Posterior vena cava (tissue), 2 donors: ENCODE measurements at regions not wholly inside any gene's neighbourhood (a gene's known extent, or its start where the extent isn't known, plus 50 kb on each side); places are given as distances from the start of the nearest gene placed in this dataset.
"Not testable (repeated sequence)": the region's sequence is repeated elsewhere in the genome, so short reads cannot be mapped to it uniquely, and the experiment has no call there.

Experiments used
- DNase-seq: peaks from one replicate; pipeline ENCODE4 v3.0.0-alpha.2; 2020; ENCODE audit warnings: low spot score
- intact Hi-C, 2 donors: fragments of 100-400 bp; cut with DNase I; formaldehyde crosslinking; loops; one replicate each; pipeline versions ENCODE4 v1.14.1 to v1.14.2; 2022 to 2023
- donor health status: DM: yes; HTN: yes; CAD: no.
- donor health status: DM: yes; HTN: yes; CAD: no.

DNA sequence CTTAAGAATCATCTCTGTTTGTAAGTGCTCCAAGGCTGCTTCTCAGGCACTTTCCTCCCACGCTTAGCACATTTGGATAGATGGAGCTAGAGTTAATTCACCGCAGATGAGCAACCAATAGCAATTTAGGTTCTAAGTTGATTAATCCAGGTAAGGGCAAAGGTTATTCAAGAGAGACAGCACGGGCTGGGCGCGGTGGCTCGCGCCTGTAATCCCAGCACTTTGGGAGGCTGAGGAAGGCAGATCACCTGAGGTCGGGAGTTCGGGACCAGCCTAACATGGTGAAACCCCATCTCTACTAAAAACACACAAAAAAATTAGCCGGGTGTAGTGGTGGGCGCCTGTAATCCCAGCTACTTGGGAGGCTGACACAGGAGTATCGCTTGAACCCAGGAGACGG, 54.5 kb upstream of the UNC13C start:
- intact Hi-C loops, DNase-seq: not testable (repeated sequence)

DNA sequence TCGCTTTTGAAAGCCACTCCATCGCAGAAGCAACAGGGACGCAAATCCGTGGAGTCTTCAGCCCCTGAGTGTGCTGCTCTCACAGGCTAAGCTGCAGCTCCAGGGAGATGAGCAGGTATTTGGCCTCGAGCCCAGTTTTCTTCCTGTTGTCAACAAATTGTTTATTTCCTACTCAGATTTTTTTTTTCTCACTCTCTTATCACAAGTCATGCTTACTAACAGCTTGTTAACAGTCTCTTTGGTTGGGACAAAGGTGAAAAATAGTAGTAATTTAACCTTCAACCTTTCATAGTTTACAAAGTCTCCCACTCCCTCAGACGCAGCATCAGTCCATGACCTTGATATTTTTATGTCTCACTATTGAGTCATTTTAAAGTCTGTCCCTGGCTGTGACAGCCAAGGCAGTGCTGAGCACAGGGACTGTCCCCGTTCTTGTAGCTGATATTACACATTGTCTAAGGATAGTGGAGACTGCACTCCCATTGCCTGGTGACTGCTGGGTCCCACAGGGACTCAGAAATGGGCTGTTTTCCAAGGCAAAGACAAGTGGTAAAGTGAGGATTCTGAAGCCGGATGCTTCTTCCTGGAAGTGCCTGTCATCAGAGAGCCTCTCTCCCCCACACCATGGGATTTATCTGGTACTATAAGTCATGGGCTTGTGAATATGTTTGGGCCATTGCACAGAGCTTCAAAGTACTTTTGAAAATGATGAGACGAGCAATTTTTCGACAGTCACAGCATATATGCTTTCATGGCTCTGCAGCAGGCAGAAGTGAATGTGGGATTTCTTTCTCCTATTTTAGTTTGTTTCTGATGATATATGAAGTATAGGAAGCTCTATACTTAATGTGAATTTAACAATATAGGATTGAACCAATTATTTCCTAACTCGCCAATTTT, 59.8 kb upstream of the UNC13C start:
- DNase-seq: no peak
- intact Hi-C loops: no loop called here

DNA sequence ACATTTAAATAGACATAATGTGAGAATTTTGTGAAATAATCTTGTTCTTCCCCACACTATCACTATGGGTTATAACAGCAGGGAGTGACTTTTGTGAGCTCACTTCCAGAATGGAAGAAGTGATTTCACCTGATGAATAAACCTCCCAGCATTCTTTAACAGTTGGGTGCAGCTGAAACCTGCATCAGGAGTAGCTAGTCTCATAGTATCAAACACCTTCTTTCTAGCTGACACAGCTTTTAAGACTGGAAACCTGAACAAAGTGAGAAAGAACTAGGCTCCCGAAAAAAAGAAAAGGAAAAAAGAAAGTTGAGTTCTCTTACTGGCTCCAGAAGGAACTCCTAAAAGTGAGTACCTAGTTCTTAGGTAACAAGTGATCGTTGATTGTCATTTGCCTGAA, 61.1 kb upstream of the UNC13C start:
- intact Hi-C loops: no loop called here

DNA sequence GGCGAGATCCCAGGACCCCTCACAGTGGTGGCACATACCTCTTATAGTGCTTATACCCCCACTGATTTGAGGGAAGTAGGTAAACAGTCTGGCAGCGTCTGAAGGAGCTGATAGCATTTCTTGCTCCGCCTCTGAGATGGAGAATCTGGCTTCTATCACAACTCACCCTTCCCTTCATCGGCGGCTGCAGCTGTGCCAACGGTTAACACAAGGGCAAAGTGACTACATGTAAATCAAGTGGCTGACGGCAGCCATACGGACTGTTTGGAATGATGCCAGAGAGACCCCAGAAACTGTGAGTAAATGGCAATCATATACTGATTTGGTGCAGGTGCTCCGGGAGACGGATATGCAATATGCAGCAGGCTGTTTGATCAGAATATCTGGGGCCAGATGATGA, 66.8 kb upstream of the UNC13C start:
- DNase-seq: no peak
- intact Hi-C loops: no loop called here

More for the DNA sequence above, 61.1 kb upstream of the UNC13C start:
- DNase-seq: no peak

DNA sequence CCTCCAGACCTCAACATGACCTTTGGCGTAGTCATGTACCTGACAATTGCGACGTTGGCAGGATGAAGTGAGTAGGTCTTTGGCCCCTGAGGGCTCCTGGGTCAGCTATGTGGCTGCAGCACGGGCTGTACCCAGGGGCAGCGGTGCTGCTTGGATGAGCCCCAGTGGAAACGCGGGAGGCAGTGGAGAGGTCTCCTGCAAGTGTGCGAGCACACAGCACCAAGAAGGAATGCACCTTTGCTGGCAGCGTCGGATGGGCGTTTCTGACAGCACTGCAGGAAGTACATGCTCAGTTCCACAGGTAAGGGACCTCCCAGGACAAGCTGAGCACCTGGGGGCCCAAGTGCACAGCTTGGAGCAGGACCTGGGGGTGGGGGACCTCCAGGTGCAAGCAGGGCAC, 67.4 kb upstream of the UNC13C start:
- DNase-seq: no peak
- intact Hi-C loops: no loop called here

DNA sequence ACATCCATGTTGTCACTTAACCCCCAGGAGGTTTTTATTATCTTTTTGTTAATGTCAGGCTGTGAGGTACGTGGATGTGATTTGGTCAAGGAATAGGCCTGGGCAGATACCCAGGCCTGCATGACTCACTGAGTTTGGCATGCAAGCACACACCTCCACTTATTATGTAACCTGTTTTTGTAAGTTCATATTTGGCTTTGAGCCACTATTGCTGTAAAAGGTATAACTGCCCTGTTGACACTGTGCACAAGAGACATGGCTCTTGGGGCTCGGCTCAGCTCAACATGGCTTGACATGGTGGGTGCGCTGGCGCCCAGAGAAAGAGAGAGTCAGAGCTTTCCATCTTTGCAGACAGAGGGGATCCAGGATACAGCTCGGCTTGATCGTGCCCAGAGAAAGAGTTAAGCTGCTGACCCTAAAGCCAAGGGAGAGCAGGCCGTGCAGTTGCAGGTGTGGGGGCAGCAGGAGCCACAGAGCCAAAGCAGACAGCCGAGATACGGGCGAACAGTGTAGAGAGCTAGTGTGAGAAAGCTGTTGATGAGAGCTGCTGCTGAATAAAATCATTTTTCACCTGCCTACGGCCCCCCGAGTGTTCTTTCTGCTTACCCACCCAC, 67.9 kb upstream of the UNC13C start:
- DNase-seq: no peak
- intact Hi-C loops: no loop called here

DNA sequence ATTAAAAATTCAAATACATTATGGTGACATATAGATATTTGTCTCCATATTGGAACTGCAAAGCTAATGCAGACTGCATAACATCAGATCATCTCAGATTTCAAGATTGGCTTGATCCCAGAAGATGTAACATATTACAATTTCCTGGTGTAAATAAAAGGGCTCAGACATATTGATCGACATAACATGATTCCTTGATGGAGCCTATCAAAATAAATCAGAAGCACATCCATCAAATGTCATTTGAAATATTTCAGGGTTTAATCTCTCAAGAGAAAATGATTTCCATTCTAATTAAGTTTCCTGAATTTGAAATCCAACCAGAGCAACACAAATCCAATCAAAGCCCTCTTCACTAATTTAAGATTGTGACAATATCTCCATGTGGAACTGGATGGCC, 75.1 kb upstream of the UNC13C start:
- intact Hi-C loops: no loop called here
- DNase-seq: no peak

DNA sequence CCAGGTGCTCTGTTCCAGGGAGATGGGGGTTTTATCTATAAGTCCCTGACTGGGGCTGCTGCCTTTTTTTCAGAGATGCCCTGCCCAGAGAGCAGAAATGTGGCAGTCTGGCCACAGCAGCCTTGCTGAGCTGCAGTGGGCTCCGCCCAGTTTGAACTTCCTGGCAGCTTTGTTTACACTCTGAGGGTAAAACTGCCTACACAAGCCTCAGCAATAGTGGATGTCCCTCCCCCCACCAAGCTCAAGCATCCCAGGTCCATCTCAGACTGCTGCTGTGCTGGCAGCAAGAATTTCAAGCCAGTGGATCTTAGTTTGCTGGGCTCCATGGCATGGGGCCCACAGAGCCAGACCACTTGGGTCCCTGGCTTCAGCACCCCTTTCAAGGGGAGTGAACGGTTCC, 84.8 kb upstream of the UNC13C start:
- DNase-seq, intact Hi-C loops: not testable (repeated sequence)

DNA sequence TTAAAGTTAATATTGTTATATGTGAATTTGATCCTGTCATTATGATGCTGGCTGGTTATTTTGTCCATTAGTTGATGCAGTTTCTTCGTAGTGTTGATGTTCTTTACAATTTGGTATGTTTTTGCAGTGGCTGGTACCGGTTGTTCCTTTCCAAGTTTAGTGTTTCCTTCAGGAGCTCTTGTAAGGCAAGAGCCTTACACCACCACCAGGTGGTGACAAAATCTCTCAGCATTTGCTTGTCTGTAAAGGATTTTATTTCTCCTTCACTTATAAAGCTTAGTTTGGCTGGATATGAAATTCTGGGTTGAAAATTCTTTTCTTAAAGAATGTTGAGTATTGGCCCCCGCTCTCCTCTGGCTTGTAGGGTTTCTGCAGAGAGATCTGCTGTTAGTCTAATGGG, 86.4 kb upstream of the UNC13C start:
- intact Hi-C loops, DNase-seq: not testable (repeated sequence)

DNA sequence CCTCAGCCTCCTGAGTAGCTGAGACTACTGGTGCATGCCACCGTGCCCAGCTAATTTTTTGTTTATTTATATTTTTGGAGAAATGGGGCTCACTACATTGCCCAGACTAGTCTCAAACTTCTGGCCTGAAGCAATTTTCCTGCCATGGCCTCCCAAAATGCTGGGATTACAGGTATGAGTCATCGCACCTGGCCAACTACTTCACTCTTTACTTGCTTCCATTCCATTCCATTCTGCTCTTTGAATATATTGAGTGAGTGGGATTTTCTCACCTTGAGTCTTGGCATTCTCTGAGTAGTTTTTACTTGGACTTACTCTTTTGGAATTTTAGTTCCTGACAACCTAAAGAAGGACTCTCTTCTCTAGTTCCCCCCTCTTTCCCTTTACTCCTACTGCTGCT, 93.8 kb upstream of the UNC13C start:
- DNase-seq: no peak
- intact Hi-C loops: no loop called here

DNA sequence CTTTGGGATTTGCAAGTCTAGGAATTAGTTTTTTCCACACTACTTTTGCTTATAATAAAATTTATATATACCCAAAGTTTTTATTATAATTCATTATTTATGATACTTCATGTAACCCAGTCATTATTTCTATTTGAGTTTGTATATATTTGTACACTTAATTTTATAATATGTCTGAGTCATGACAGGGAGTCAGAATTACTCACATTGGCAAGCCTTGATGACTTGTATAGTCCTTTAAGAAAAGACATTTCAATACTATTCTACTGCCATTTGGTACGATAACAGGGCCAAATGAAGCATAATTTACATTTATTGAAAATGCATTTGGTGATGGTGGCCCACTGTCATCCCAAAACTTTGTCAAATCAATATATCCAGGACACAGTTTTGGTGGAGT, 95.9 kb upstream of the UNC13C start:
- intact Hi-C loops: no loop called here
- DNase-seq: no peak

DNA sequence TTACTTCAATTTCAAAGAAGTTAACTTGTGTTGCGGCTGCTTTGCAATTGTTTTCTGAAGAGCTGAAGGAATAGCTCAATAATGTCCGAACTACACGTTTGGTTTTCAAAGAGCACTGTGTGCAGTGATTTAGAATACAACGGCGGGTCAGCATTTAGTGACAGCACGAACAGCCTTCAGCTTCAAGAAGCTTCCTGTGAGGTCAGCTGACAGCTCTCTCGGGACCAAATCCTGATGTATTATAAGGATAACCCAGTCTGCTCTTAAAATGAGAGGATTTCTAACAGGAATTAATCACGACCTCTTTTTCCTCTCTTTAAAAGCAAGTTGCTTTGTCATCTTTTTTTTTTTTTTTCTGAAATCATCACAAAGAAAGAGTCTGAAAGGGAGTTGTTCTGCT, 97.9 kb upstream of the UNC13C start:
- intact Hi-C loops: no loop called here

DNA sequence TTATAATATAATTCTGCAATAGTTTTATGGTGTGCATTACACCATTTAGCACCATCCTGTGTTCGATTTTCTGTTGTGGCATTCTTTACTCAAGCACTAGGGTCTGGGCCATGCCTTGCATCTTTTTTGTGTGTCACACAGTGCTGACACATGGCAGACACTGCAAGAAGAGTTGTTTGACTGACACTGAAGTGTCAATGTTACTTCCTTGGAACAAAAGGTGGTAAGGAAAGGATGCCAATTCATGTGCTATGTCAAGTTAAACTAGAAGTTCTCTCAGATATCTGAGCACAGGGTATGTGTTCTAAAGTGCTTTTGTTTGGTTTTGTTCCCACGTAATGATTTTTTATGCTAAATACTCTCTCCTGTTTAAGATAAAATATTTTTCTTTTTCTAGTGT, 102.5 kb upstream of the UNC13C start:
- DNase-seq: no peak
- intact Hi-C loops: no loop called here

More for the DNA sequence above, 97.9 kb upstream of the UNC13C start:
- no peak for DNase-seq

DNA sequence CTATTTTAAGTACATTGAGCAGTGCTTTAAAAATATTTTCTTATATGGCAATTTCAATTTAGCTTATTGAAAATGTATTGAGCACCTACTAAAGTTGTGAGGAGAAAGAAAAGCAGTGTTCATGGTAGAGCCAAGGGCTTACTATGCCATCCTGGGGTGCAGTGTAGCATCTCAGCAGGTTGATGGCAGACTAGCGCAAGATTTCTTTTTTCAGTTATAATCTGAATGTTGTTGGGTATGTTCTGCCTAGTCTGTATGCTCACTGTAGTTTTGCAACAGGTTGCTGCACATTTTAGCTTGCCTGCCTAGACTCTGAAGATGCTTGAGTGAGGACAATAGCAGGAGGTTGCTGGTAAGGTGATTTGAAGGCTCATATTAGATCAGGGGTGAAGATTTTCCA, 103.1 kb upstream of the UNC13C start:
- intact Hi-C loops: no loop called here
- DNase-seq: no peak

DNA sequence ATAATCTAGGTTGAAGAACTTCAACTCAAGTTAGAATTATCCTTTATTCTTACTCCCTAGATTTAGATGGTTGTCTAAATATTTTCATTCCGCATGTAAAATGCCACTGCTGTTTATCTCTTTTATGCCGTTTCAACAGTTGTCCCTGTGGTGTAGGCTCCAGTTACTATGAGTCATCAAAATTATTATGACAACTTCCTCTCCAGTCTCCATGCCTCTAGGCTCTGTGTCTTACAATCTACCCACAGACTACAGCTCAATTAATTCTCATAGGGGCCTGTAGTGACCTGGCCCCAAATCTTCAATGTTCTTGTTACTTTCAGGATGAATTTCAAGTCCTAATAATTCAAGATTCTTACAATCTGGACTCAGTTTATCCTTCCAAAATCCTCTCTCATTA, 105.8 kb upstream of the UNC13C start:
- intact Hi-C loops: no loop called here
- DNase-seq: no peak

DNA sequence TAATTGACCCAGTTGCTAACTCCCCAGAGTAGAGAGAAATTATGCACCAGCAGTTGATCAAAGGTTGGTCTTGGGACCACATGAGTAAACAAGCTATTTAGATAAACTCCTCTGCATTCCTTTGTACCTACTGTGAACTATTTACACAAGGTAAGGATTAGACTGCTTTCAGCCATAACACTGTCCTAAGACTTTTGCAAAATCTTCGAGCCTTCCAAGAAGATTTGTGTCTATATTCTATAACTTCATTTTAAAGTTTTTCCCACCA, 108.5 kb upstream of the UNC13C start:
- DNase-seq: no peak
- intact Hi-C loops: no loop called here

DNA sequence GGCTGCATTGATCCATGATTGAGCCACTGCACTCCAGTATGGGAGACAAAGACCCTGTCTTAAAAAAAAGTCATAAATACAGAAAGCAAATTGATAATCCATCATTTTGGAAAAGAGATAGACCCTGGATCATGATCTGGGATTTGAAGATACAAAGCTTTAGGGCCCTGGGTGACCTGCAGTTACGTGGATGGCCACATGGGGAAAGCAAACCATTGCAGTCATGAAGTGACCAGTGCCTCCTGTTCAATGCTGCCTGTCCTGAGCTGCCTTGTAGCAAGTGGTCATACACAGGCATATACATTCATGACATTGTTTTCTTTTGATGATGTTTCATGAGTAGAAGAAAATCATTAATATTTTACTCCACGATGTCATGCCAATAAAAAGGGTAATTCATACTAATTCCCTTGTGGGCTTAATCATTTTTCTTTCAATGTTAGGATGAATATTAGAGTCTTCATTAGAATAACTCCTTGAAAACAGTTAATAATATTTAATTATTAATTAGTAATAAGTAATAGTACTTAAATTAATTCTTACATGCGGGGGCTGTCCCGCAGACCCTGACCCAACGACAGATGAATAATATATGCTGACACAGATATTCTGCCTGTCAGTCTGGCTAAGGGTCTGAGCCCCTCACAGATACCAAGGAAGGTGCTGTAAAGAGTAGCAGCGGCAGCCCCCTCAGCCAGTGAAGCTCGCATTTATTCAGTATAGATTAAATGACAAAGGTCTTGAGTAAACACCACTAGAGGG, 109.0 kb upstream of the UNC13C start:
- DNase-seq: no peak
- intact Hi-C loops: no loop called here

DNA sequence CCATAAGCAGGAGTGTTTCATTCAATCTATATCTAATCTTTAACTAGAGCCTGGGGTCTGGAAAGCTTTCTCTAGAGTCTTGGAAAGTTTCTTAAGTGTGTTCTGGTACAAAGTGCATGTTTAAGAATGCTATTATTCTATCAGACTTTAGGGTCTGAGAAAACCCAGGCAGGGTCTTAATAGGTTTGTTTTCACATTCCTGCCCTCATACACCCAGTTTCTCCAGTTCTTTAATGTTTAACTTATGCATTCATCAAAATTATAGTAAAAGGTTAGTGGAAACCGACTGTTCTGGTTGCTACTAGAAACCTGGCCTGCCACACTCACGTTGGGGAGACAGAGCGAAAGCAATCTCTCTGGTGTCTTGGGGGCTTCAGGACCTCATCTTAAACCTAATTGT, 102.9 kb upstream of the WDR72 start:
- no peak for DNase-seq
- intact Hi-C loops: no loop called here

DNA sequence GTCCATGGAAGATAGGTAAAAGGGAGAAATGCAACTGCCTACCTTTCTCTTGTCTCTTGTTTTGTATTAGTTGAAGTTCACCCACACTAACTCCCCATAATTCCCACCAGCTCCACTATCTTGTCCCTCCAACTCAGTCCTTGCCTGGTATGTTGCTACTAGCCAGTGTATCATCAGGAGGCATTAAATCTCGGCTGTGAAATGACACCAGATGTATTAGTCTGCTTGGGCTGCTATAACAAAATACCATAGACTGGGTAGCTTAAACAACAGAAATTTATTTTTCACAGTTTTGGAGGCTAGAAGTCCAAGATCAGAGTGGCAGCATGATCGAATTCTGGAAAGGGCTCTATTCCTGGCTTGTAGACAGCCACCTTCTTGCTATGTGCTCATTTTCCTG, 102.3 kb upstream of the WDR72 start:
- DNase-seq: no peak
- intact Hi-C loops: no loop called here

DNA sequence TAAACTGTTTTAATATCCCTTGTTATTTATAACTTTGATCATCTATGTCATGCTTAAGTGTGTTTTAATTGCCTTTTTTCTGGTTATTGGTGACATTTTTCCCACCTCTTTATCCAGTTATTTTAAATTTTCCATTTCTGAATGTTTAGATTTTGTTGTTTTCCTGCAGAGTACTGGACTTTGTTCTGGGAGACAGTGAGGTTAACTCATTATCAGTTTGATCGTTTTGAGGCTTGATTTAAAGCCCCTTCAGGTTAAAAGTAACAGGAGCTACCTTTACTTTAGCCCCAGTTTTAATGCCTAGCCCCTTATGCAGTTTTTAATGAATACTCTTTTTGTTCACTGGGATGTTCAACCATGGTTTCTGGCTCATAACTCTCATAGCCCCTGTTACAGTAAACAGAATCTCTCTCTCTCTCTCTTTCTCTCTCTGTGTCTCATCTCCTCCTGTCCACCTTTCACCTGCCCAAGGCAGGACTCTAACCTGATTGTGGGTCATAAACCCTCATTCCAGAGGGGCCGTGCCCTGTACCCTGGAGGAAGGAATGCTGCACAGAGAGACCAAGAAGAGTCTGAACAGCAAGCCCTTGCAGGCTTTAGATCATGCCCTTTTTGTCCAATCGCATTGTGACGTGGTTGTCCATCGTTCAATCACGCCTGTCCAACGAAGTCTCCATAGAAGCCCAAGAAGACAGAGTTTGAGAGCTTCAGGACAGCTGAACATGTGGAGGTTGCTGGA, 91.8 kb upstream of the WDR72 start:
- intact Hi-C loops: loop anchor here in 1 of 2 donors (10.0 kb wide), 1 partner anchor 1184 kb away; no protein-coding TSS in a partner anchor
- DNase-seq: no peak
